ENCODE measurements at regions not wholly inside any gene's neighbourhood (a gene's known extent, or its start where the extent isn't known, plus 50 kb on each side); places are given as distances from the start of the nearest gene placed in this dataset.

DNA sequence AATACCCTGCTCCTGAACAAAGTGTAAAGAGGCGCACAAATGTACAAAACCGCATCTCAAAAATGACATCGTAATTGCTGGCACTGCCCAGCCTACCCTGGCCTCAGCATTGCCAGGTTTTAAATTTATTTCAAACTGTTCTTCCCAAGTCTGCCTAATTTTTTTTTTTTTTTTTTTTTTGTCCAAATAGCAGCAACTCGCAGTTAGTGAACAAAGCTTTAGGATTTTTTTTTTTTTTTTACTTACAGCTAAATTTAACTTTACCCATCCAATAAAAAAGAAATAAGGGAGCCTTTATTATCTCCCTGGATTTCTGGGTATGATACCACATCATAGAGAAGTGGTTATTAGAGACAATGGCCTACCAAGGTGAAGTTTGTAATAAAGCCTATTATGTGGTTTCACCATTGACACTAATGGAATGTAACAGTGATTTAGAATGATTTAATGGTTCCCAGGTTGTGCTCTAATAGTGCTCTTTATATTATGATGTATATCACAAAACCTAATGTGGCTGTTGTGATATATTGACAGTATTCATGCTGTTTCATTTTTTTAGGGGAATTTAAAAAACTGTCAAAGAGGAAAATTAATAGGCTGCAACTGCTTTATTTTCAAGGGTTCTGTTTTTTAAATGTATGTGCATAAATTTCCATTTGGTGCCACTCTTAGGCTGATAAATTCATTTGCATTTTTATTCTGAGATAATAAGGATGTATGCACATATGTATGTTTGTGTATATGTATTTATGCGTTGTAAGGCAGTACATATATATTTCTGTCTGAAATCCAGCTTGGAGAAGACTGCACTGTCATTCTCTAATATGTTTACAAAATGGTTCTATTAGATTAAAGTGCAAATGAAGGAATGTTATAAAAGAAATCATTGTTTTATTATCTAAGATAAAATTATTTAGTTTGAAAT is 309.0 kb downstream of the TFEC start:
- POLR2A ChIA-PET (ENCODE audit: unreplicated experiment): interaction anchor here (0.6 kb wide), 1 partner anchor 1479 kb away, joined by 4 read pairs; no protein-coding TSS in a partner anchor
- no peak overlapping the region for H2BK120ac ChIP-seq (ENCODE audit: low read depth, low read length)
- H3K36me3 ChIP-seq (ENCODE audit: control insufficient read depth, insufficient read depth, low read length): no peaks in the 10 kb centered on the region
- no peak overlapping the region for H4K91ac ChIP-seq (ENCODE audit: insufficient read depth, low read depth, low read length)
- no peak overlapping the region for H2BK20ac ChIP-seq (ENCODE audit: low read depth, low read length)
- H3K4ac ChIP-seq (ENCODE audit: low read depth, low read length): no peak overlapping the region
- no peaks in the 10 kb centered on the region for H3K27me3 ChIP-seq (ENCODE audit: control insufficient read depth, insufficient read depth, low read length)
- no peaks in the 10 kb centered on the region for H3K79me1 ChIP-seq (ENCODE audit: low read depth in 1 of 2, low read length in 2 of 2)
- no peak overlapping the region for H3K56ac ChIP-seq (ENCODE audit: extremely low read depth, insufficient read depth, low read length)
- DNase-seq (no peak), ATAC-seq (ENCODE audit: low read depth) (no peak)
- no peaks in the 10 kb centered on the region for H4K20me1 ChIP-seq (ENCODE audit: insufficient read depth, low read length)
- H3K9me3 ChIP-seq (ENCODE audit: control insufficient read depth, insufficient read depth, low read length): no peaks in the 10 kb centered on the region
- H3K4me3 ChIP-seq (ENCODE audit: insufficient read depth, low read depth, low read length): no peak overlapping the region
- WGBS, 2 experiments (ENCODE audit: extremely low coverage in 2 of 2, insufficient read length in 1 of 2): 100% methylated on average over 2 of the region's 5 CpGs; no CpG with 5 or more reads in 1 of the 2 experiments
- no peak overlapping the region for H4K8ac ChIP-seq (ENCODE audit: low read depth in 2 of 2, low read length in 2 of 2)
- H4K5ac ChIP-seq (ENCODE audit: low read depth, low read length): no peak overlapping the region
- CTCF ChIA-PET: interaction anchor here (0.7 to 1.0 kb wide), 2 partner anchors 14 to 1719 kb away, joined by 3 read pairs; no protein-coding TSS in a partner anchor
- intact Hi-C loops (cut with micrococcal nuclease) (no loop called here), in situ Hi-C loops (cut with MboI; ENCODE audit: low sequenced_read_pairs) (no loop called here), dilution Hi-C loops (cut with HindIII; ENCODE audit: low sequenced_read_pairs, unreplicated experiment) (no loop called here)
- no peak overlapping the region for H2BK5ac ChIP-seq (ENCODE audit: low read depth, low read length, poor library complexity, severe bottlenecking)
- H3K9me1 ChIP-seq (ENCODE audit: insufficient read depth, low read length): no peaks in the 10 kb centered on the region
- no peak overlapping the region for H3K14ac ChIP-seq (replicated peaks; ENCODE audit: low read depth, low read length)
- H3K4me2 ChIP-seq (ENCODE audit: low read depth, low read length): no peak overlapping the region
- H2BK15ac ChIP-seq (ENCODE audit: low read depth, low read length): no peak overlapping the region
- no peak overlapping the region for H2AFZ ChIP-seq (replicated peaks; ENCODE audit: low read length, poor library complexity)
- no peak overlapping the region for H2AK9ac ChIP-seq (replicated peaks; ENCODE audit: low read depth, low read length, poor library complexity)
- no peak overlapping the region for H2AK5ac ChIP-seq (ENCODE audit: low read depth, low read length)
- no peaks in the 10 kb centered on the region for H3K4me1 ChIP-seq (ENCODE audit: control insufficient read depth, insufficient read depth, low read length)
- H3K23ac ChIP-seq (ENCODE audit: low read depth, low read length): no peak overlapping the region
- H3K27ac ChIP-seq (ENCODE audit: insufficient read depth, low read length): no peak overlapping the region
- H3K9ac ChIP-seq (ENCODE audit: low read depth, low read length): no peak overlapping the region
- H3K18ac ChIP-seq (ENCODE audit: low read depth, low read length): no peak overlapping the region
- no TSS peak for BruUV-seq (replicated peaks)
- no peak for TF ChIP-seq POLR2A (IDR thresholded peaks at IDR 0.05; ENCODE audit: low read depth, low read length)
- no peak for TF ChIP-seq RCOR1 (IDR thresholded peaks at IDR 0.05; ENCODE audit: insufficient replicate concordance, low read length)
- TF ChIP-seq, protein P1, sequence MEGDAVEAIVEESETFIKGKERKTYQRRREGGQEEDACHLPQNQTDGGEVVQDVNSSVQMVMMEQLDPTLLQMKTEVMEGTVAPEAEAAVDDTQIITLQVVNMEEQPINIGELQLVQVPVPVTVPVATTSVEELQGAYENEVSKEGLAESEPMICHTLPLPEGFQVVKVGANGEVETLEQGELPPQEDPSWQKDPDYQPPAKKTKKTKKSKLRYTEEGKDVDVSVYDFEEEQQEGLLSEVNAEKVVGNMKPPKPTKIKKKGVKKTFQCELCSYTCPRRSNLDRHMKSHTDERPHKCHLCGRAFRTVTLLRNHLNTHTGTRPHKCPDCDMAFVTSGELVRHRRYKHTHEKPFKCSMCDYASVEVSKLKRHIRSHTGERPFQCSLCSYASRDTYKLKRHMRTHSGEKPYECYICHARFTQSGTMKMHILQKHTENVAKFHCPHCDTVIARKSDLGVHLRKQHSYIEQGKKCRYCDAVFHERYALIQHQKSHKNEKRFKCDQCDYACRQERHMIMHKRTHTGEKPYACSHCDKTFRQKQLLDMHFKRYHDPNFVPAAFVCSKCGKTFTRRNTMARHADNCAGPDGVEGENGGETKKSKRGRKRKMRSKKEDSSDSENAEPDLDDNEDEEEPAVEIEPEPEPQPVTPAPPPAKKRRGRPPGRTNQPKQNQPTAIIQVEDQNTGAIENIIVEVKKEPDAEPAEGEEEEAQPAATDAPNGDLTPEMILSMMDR (conservative IDR thresholded peaks at IDR 0.05; ENCODE audit: low read depth, low read length): no peak
- TF ChIP-seq ELK1 (IDR thresholded peaks at IDR 0.05; ENCODE audit: borderline replicate concordance, low read depth, low read length): no peak
- no peak for TF ChIP-seq CEBPB (IDR thresholded peaks at IDR 0.05; ENCODE audit: low read depth, low read length)
- no peak for TF ChIP-seq CHD1 (IDR thresholded peaks at IDR 0.05; ENCODE audit: low read depth, low read length)
- no peak for TF ChIP-seq RFX5 (IDR thresholded peaks at IDR 0.05; ENCODE audit: low read depth, low read length)
- no peak for TF ChIP-seq RAD21 (IDR thresholded peaks at IDR 0.05; ENCODE audit: low read length)
- no peak for TF ChIP-seq BHLHE40 (IDR thresholded peaks at IDR 0.05; ENCODE audit: low read depth, low read length)
- TF ChIP-seq MAZ (IDR thresholded peaks at IDR 0.05; ENCODE audit: borderline replicate concordance, low read depth, low read length): no peak
- TF ChIP-seq MXI1 (IDR thresholded peaks at IDR 0.05; ENCODE audit: borderline replicate concordance, low read depth, low read length): no peak
- no peak for TF ChIP-seq MAFK (IDR thresholded peaks at IDR 0.05; ENCODE audit: low read depth, low read length)
- TF ChIP-seq, protein P2, sequence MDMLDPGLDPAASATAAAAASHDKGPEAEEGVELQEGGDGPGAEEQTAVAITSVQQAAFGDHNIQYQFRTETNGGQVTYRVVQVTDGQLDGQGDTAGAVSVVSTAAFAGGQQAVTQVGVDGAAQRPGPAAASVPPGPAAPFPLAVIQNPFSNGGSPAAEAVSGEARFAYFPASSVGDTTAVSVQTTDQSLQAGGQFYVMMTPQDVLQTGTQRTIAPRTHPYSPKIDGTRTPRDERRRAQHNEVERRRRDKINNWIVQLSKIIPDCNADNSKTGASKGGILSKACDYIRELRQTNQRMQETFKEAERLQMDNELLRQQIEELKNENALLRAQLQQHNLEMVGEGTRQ (IDR thresholded peaks at IDR 0.05; ENCODE audit: low read depth, low read length): no peak
- TF ChIP-seq SMC3 (IDR thresholded peaks at IDR 0.05; ENCODE audit: low read depth, low read length): no peak
- TF ChIP-seq FOS (IDR thresholded peaks at IDR 0.05; ENCODE audit: low read depth, low read length): no peak
